Upper lobe of left lung (tissue), 4 donors: ENCODE measurements at regions not wholly inside any gene's neighbourhood (a gene's known extent, or its start where the extent isn't known, plus 50 kb on each side); places are given as distances from the start of the nearest gene placed in this dataset.

ENCODE experiments used
- CTCF ChIP-seq, 6 experiments: fragments of 450-650 bp in 4 of 6; fragments of 200-600 bp in 2 of 6; sonication (generic) in 2 of 6; IDR thresholded peaks; one replicate each; pipeline ENCODE4 v1.5.1; 2016 to 2019; ENCODE audit warnings: antibody characterized with exemption in 6 of 6
- EP300 ChIP-seq, 4 donors: sonication (generic); formaldehyde crosslinking; IDR thresholded peaks; one replicate each; pipeline ENCODE4 v1.5.1; 2017; ENCODE audit warnings: antibody characterized with exemption in 4 of 4, control low read depth in 2 of 4
- POLR2A ChIP-seq, 4 donors: fragments of 450-650 bp; IDR thresholded peaks; one replicate each; pipeline ENCODE4 v1.5.1; 2016 to 2017; ENCODE audit warnings: antibody characterized with exemption in 4 of 4, mild to moderate bottlenecking in 2 of 4
- POLR2AphosphoS5 ChIP-seq, 2 donors: sonication (generic); formaldehyde crosslinking; IDR thresholded peaks; one replicate each; pipeline ENCODE4 v1.5.1; 2017; ENCODE audit warnings: antibody characterized with exemption in 2 of 2

DNA sequence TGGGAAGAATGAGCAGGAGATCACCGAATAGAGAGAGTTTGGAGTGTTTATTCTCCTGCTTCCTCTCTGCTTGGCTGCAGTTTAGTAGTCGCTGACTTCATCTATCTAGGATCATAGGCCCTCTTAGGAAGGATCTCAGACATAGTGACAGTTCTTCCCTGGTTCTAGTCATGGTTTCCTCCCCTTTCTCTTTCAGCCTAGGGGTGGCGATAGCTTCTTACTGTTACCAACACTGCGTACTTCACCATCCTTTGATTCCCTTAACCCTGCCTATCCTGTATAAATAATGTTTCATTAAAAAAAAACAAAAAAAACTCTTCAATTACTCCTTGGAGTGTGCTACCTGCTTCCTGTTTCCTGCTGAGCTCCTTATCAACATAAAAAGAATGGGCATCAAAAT lies 103.8 kb downstream of the DDX53 start:
- TF ChIP-seq POLR2AphosphoS5 (IDR thresholded peaks at IDR 0.05) (no peak), CTCF (IDR thresholded peaks at IDR 0.05) (no peak), EP300 (IDR thresholded peaks at IDR 0.05) (no peak), POLR2A (IDR thresholded peaks at IDR 0.05) (no peak)
